Naive thymus-derived CD4-positive, alpha-beta T cell (primary cell): ENCODE measurements at regions not wholly inside any gene's neighbourhood (a gene's known extent, or its start where the extent isn't known, plus 50 kb on each side); places are given as distances from the start of the nearest gene placed in this dataset.
"Not testable (repeated sequence)": the region's sequence is repeated elsewhere in the genome, so short reads cannot be mapped to it uniquely, and the experiment has no call there.

Experiments
- ATAC-seq: fragments of 150-1000 bp; cut with Tn5 transposase; 2 replicates; pipeline ENCODE4 v1.10.0; 2021; ENCODE audit warnings: mild to moderate bottlenecking, moderate library complexity
- CTCF ChIA-PET: fragments of 350-600 bp; sonication (Branson Sonifier 250); formaldehyde crosslinking; loops from one replicate; lab custom pipeline; 2021; ENCODE audit warnings: antibody characterized with exemption; lab: Charles Lee
- POLR2A ChIA-PET: fragments of 350-600 bp; sonication (Branson Sonifier 250); formaldehyde crosslinking; loops from one replicate; lab custom pipeline; 2021; ENCODE audit warnings: antibody characterized with exemption, inconsistent platforms; lab: Charles Lee
- DNase-seq, 9 donors: peaks; one replicate each; pipeline versions ENCODE4 v3.0.0 to v3.0.0-alpha.2; 2020 to 2022; ENCODE audit warnings: mixed read lengths in 1 of 9
- H3K27ac ChIP-seq: one replicate; pipeline ENCODE4 v1.7.0; 2013; ENCODE audit warnings: mild to moderate bottlenecking, low read depth, low read length, moderate library complexity
- H3K27me3 ChIP-seq, 2 donors: one replicate each; pipeline ENCODE4 v1.7.0; 2013; ENCODE audit warnings: low read length in 2 of 2, mild to moderate bottlenecking in 2 of 2, moderate library complexity in 2 of 2; ENCODE audit not compliant: control insufficient read depth in 2 of 2, insufficient read depth in 2 of 2
- H3K36me3 ChIP-seq, 3 experiments: 1 replicate in 2 of 3; 2 replicates in 1 of 3; pipeline ENCODE4 v1.7.0; 2013; ENCODE audit warnings: low read length in 3 of 3, mild to moderate bottlenecking in 3 of 3, moderate library complexity in 1 of 3; ENCODE audit not compliant: insufficient read depth in 3 of 3, control insufficient read depth in 2 of 3
- H3K4me1 ChIP-seq, 2 donors: one replicate each; pipeline ENCODE4 v1.7.0; 2013; ENCODE audit warnings: low read length in 2 of 2, mild to moderate bottlenecking in 2 of 2, moderate library complexity in 1 of 2; ENCODE audit not compliant: control insufficient read depth in 2 of 2, insufficient read depth in 2 of 2
- H3K4me3 ChIP-seq: 2 replicates; pipeline ENCODE4 v1.7.0; 2013; ENCODE audit warnings: mild to moderate bottlenecking, low read length
- H3K9me3 ChIP-seq, 3 experiments: 1 replicate in 2 of 3; 2 replicates in 1 of 3; pipeline ENCODE4 v1.7.0; 2013; ENCODE audit warnings: low read length in 3 of 3; ENCODE audit not compliant: control insufficient read depth in 2 of 3
- H3K27ac Mint-ChIP-seq, 9 donors: one replicate each; pipeline ENCODE4 v1.8.0; 2020 to 2022; ENCODE audit warnings: mixed read lengths in 9 of 9, mild to moderate bottlenecking in 8 of 9, moderate library complexity in 5 of 9, inconsistent platforms in 2 of 9
- H3K27me3 Mint-ChIP-seq, 5 donors: one replicate each; pipeline ENCODE4 v1.8.0; 2021 to 2022; ENCODE audit warnings: mixed read lengths in 5 of 5, mild to moderate bottlenecking in 1 of 5
- H3K36me3 Mint-ChIP-seq, 5 donors: one replicate each; pipeline ENCODE4 v1.8.0; 2020 to 2022; ENCODE audit warnings: mixed read lengths in 5 of 5, mild to moderate bottlenecking in 3 of 5, inconsistent platforms in 1 of 5
- H3K4me1 Mint-ChIP-seq, 7 donors: one replicate each; pipeline ENCODE4 v1.8.0; 2020 to 2022; ENCODE audit warnings: mixed read lengths in 7 of 7, mild to moderate bottlenecking in 3 of 7, inconsistent platforms in 1 of 7
- H3K4me3 Mint-ChIP-seq, 10 donors: one replicate each; pipeline ENCODE4 v1.8.0; 2020 to 2022; ENCODE audit warnings: mild to moderate bottlenecking in 10 of 10, mixed read lengths in 10 of 10, moderate library complexity in 6 of 10, inconsistent platforms in 2 of 10
- H3K9me3 Mint-ChIP-seq, 11 donors: one replicate each; pipeline ENCODE4 v1.8.0; 2020 to 2022; ENCODE audit warnings: mixed read lengths in 11 of 11, mild to moderate bottlenecking in 4 of 11, inconsistent platforms in 1 of 11, moderate library complexity in 1 of 11
- intact Hi-C, 2 donors: fragments of 100-400 bp; cut with micrococcal nuclease; formaldehyde crosslinking; loops; one replicate each; pipeline ENCODE4 v1.15.1; 2023

- H3K4me3 Mint-ChIP-seq, H3K36me3 ChIP-seq, H3K4me1 ChIP-seq, H3K27me3 ChIP-seq, H3K9me3 Mint-ChIP-seq, H3K4me3 ChIP-seq, DNase-seq, H3K27ac Mint-ChIP-seq, H3K27ac ChIP-seq, intact Hi-C loops, H3K4me1 Mint-ChIP-seq, POLR2A ChIA-PET, H3K36me3 Mint-ChIP-seq, CTCF ChIA-PET, H3K9me3 ChIP-seq, ATAC-seq, H3K27me3 Mint-ChIP-seq: not testable (repeated sequence)
These were observed 2264.5 kb downstream of the ARAP2 start for GRCh38 chr4:33979781-33980180.

DNA sequence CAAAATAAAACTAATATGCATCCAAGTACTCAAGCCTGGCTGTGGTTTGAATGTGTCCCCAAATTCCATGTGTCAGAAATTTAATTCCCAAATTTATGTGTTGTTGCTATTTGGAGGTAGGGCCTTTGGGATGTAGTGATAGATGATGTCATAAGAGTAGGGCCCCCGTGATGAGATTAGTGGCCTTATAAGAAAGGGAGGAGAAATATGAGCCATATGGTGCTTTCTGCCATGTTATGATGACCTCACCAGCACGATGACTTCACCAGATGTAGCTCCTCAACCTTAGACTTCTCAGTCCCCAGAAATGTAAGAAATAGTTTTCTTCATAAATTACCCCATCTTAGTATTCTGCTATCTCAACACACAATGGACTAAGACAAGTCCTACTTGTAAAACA is 2264.0 kb downstream of the ARAP2 start:
- intact Hi-C loops = no loop called here
- H3K36me3 ChIP-seq = no peaks in the 10 kb centered on the region
- ATAC-seq (no peak), DNase-seq (no peak)
- Mint-ChIP-seq H3K4me1 (no peaks in the 10 kb centered on the region), H3K27me3 (no peaks in the 10 kb centered on the region), H3K27ac (no peak overlapping the region), H3K36me3 (no peaks in the 10 kb centered on the region), H3K4me3 (no peak overlapping the region), H3K9me3 (peaks cover 0 to 8% (median 4%) of the 10 kb centered on the region in 11 donors)
- no peak overlapping the region for H3K4me3 ChIP-seq
- H3K9me3 ChIP-seq = no peaks in the 10 kb centered on the region
- H3K27ac ChIP-seq = no peak overlapping the region
- ChIA-PET CTCF (no interaction called here), POLR2A (no interaction called here)
- no peaks in the 10 kb centered on the region for H3K27me3 ChIP-seq
- H3K4me1 ChIP-seq = no peaks in the 10 kb centered on the region

- no peaks in the 10 kb centered on the region for H3K27me3 ChIP-seq
- DNase-seq = no peak
- no peaks in the 10 kb centered on the region for H3K36me3 ChIP-seq
- no peak overlapping the region for H3K27ac ChIP-seq
- no peaks in the 10 kb centered on the region for H3K4me1 Mint-ChIP-seq
- intact Hi-C loops = no loop called here
- H3K4me3 Mint-ChIP-seq = no peak overlapping the region
- no peaks in the 10 kb centered on the region for H3K27me3 Mint-ChIP-seq
- ChIA-PET POLR2A (no interaction called here), CTCF (no interaction called here)
- no peaks in the 10 kb centered on the region for H3K4me1 ChIP-seq
- no peaks in the 10 kb centered on the region for H3K9me3 ChIP-seq
- ATAC-seq = no peak
- H3K27ac Mint-ChIP-seq = no peak overlapping the region
- H3K9me3 Mint-ChIP-seq = peaks cover 0 to 28% (median 5%) of the 10 kb centered on the region in 11 donors
- no peak overlapping the region for H3K4me3 ChIP-seq
- H3K36me3 Mint-ChIP-seq = no peaks in the 10 kb centered on the region
These were observed 2254.4 kb downstream of the ARAP2 start for GRCh38 chr4:33989820-33990443.

DNA sequence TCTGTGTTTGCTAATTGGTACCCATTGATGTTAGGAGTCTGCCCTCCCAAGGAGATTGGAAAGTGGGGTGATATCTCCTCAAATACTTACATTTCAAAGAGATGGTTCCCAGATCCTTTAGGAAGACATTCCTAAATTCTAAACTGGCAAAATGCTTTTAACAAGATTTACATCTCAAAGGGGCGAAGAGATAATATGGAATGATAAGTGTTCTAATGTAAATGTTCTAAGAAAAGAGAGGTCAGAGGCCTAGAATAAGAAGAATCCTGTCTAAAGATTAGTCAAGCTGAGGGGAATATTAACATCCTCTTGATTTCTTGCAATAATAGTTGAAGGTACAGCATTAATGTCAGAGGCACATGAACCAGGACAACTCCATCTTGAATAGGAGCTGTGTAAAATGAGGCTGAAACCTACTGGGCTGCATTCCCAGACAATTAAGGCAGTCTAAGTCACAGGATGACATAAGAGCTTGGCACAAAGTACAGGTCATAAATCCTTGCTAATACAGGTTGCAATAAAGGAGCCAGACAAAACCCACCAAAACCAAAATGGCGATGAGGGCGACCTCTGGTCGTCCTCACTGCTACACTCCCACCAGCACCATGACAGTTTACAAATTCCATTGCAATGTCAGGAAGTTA is 2248.1 kb downstream of the ARAP2 start:
- Mint-ChIP-seq H3K9me3 (peaks cover 0 to 18% (median 6%) of the 10 kb centered on the region in 11 donors), H3K27me3 (no peaks in the 10 kb centered on the region), H3K4me1 (no peaks in the 10 kb centered on the region), H3K4me3 (no peak overlapping the region), H3K36me3 (no peaks in the 10 kb centered on the region), H3K27ac (no peak overlapping the region)
- ChIA-PET POLR2A (no interaction called here), CTCF (no interaction called here)
- Histone ChIP-seq H3K4me3 (no peak overlapping the region), H3K27me3 (no peaks in the 10 kb centered on the region), H3K36me3 (no peaks in the 10 kb centered on the region), H3K27ac (no peak overlapping the region), H3K4me1 (no peaks in the 10 kb centered on the region), H3K9me3 (no peaks in the 10 kb centered on the region)
- ATAC-seq (no peak), DNase-seq (no peak)
- intact Hi-C loops = no loop called here

GRCh38 chr4:33998291-33998690 is 2246.0 kb downstream of the ARAP2 start:
- Histone ChIP-seq H3K27me3 (no peaks in the 10 kb centered on the region), H3K9me3 (no peaks in the 10 kb centered on the region), H3K27ac (no peak overlapping the region), H3K4me3 (no peak overlapping the region), H3K36me3 (no peaks in the 10 kb centered on the region), H3K4me1 (no peaks in the 10 kb centered on the region)
- Mint-ChIP-seq H3K9me3 (peaks cover 0 to 21% (median 5%) of the 10 kb centered on the region in 11 donors), H3K4me1 (no peaks in the 10 kb centered on the region), H3K27me3 (no peaks in the 10 kb centered on the region), H3K36me3 (no peaks in the 10 kb centered on the region), H3K27ac (no peak overlapping the region), H3K4me3 (no peak overlapping the region)
- DNase-seq (no peak), ATAC-seq (no peak)
- POLR2A ChIA-PET = no interaction called here
- intact Hi-C loops = no loop called here
- CTCF ChIA-PET = no interaction called here

DNA sequence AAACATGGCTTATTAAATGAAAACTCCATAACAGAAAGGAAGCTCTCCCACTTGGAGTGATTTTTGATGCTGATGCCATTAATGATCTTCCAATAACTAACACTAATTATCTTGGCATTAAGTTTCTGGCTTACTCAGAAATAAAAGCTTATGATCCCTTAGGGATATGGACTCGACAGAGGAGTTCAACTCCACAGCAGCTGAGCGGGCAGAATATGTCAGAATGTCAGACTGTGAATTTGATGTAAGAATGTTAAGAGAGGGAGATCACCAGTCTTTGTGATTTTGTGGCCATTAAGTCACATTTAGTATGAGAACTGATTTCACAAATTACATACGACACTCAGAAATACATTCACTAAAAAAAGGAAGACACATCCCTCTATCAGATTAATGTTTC is 2244.0 kb downstream of the ARAP2 start:
- intact Hi-C loops = no loop called here

DNA sequence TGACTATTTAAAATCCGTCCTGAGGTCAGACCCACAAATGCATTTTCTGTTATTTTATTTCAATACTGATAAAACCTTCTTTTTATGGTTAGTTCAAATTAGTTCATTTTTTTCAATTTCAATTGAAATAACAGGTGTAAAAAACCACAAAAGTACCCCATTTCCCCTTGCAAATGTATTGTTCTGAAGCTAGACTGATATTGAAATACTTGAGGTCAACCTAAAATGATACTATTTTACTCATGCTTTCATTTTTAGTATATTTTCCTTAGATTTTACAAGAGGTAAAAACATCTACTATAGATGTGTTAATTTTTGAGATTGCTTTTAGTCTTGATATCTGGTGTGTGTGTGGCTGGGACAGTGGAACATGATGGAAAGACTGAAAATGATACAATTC is 2237.8 kb downstream of the ARAP2 start:
- H3K27me3 Mint-ChIP-seq, H3K9me3 ChIP-seq, ATAC-seq, H3K27ac Mint-ChIP-seq, DNase-seq, H3K4me3 ChIP-seq, H3K36me3 Mint-ChIP-seq, H3K27ac ChIP-seq, H3K4me3 Mint-ChIP-seq, intact Hi-C loops, H3K27me3 ChIP-seq, H3K4me1 Mint-ChIP-seq, CTCF ChIA-PET, H3K4me1 ChIP-seq, POLR2A ChIA-PET, H3K36me3 ChIP-seq: not testable (repeated sequence)
- peaks cover 0 to 11% (median 2%) of the 10 kb centered on the region in 11 donors for H3K9me3 Mint-ChIP-seq

More for the DNA sequence above, 2244.0 kb downstream of the ARAP2 start:
- Mint-ChIP-seq H3K9me3 (peaks cover 0 to 17% (median 3%) of the 10 kb centered on the region in 11 donors), H3K4me1 (no peaks in the 10 kb centered on the region), H3K27ac (no peak overlapping the region), H3K36me3 (no peaks in the 10 kb centered on the region), H3K27me3 (no peaks in the 10 kb centered on the region), H3K4me3 (no peak overlapping the region)
- ATAC-seq (no peak), DNase-seq (no peak)
- Histone ChIP-seq H3K27me3 (no peaks in the 10 kb centered on the region), H3K36me3 (no peaks in the 10 kb centered on the region), H3K27ac (no peak overlapping the region), H3K9me3 (no peaks in the 10 kb centered on the region), H3K4me1 (no peaks in the 10 kb centered on the region), H3K4me3 (no peak overlapping the region)
- ChIA-PET POLR2A (no interaction called here), CTCF (no interaction called here)
